ENCODE measurements at regions not wholly inside any gene's neighbourhood (a gene's known extent, or its start where the extent isn't known, plus 50 kb on each side); places are given as distances from the start of the nearest gene placed in this dataset.
"Not testable (repeated sequence)": the region's sequence is repeated elsewhere in the genome, so short reads cannot be mapped to it uniquely, and the experiment has no call there.

DNA sequence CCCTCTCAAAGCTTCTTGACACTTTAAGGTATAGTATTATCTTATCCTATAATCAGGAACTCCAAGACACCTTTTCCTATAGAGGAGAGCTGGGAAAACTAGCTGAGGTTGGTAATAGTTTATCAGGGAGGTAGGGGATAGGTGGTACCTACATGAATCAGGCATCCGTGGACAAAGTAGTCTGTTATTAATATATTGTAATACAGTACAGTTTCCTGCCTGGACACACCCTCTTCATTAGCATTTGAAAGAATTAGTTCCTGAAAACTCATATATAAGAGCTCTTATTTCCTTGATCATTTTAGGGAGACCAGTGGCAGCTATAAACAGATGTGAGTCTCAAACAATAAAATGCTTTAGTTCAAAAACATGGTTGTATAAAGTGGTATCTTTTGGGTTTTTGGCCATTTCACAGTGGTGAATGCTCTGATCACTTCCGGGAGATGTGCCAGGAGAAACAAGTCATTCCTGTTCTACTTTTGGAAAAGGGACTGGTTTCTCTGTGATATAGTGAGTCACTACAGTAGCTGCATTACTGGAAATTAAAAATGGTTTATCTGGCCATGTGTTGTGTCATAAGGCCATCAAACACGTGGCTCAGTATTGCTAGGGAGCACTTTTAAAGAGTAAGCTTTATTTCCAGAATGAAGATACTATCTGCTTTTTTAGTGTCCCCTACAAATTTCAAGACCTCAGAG, 98.1 kb downstream of the KLRB1 start (continued):
- TF ChIP-seq, protein P1, sequence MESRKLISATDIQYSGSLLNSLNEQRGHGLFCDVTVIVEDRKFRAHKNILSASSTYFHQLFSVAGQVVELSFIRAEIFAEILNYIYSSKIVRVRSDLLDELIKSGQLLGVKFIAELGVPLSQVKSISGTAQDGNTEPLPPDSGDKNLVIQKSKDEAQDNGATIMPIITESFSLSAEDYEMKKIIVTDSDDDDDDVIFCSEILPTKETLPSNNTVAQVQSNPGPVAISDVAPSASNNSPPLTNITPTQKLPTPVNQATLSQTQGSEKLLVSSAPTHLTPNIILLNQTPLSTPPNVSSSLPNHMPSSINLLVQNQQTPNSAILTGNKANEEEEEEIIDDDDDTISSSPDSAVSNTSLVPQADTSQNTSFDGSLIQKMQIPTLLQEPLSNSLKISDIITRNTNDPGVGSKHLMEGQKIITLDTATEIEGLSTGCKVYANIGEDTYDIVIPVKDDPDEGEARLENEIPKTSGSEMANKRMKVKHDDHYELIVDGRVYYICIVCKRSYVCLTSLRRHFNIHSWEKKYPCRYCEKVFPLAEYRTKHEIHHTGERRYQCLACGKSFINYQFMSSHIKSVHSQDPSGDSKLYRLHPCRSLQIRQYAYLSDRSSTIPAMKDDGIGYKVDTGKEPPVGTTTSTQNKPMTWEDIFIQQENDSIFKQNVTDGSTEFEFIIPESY (IDR thresholded peaks at IDR 0.05) = no peak
- TF ChIP-seq RAD21 (IDR thresholded peaks at IDR 0.05) (no peak), YY1 (IDR thresholded peaks at IDR 0.05) (no peak), FOXA1 (IDR thresholded peaks at IDR 0.05) (no peak)

DNA sequence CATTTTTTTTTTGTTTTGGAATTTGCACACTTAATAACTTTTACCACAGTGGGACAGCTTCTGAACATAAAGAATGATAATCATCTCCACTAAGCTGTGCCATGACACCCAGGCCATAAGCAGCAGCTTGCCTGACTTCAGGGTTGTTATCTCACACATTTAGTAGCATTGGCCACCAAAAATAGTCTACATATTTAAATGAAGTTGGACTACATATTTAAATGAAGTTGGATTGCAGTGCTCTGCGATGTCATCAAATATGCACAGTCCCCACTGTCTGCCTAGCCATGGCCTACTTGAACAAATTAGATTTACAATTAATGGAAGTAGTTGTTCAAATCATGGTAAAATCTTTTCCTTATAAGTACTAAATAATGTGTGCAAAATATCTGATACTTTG, 101.0 kb downstream of the KLRB1 start:
- Histone ChIP-seq H3K4me1 (ENCODE audit: control insufficient read depth in 4 of 4, insufficient read depth in 4 of 4, low read length in 3 of 4) (no peaks in the 10 kb centered on the region), H3K9me3 (ENCODE audit: control insufficient read depth in 4 of 4, low read length in 3 of 4) (no peaks in the 10 kb centered on the region), H3K9ac (ENCODE audit: low read depth in 1 of 2, low read length in 2 of 2) (no peak overlapping the region), H3K4me3 (ENCODE audit: low read depth in 1 of 3, low read length in 3 of 3) (no peak overlapping the region), H3K27ac (ENCODE audit: low read depth in 1 of 2, low read length in 2 of 2) (no peak overlapping the region), H3K27me3 (ENCODE audit: control insufficient read depth in 4 of 4, insufficient read depth in 4 of 4, low read length in 3 of 4) (no peaks in the 10 kb centered on the region), H3K36me3 (ENCODE audit: control insufficient read depth in 4 of 4, insufficient read depth in 3 of 4, low read depth in 1 of 4, low read length in 3 of 4) (no peaks in the 10 kb centered on the region)
- TF ChIP-seq JUND (IDR thresholded peaks at IDR 0.05) (no peak), HNF4G (IDR thresholded peaks at IDR 0.05) (no peak), FOXA1 (IDR thresholded peaks at IDR 0.05) (no peak), TAF1 (conservative IDR thresholded peaks at IDR 0.05) (no peak), HNF4A (conservative IDR thresholded peaks at IDR 0.05) (no peak), EGR1 (IDR thresholded peaks at IDR 0.05; ENCODE audit: low read depth in 2 of 2) (no peak), YY1 (IDR thresholded peaks at IDR 0.05) (no peak), FOXA2 (IDR thresholded peaks at IDR 0.05) (no peak), RAD21 (IDR thresholded peaks at IDR 0.05) (no peak), SP1 (IDR thresholded peaks at IDR 0.05) (no peak), RXRA (IDR thresholded peaks at IDR 0.05) (no peak), NR2F2 (IDR thresholded peaks at IDR 0.05) (no peak), GABPA (IDR thresholded peaks at IDR 0.05 in 1 of 2, conservative IDR thresholded peaks at IDR 0.05 in 1 of 2) (no peak)
- TF ChIP-seq, protein P2, sequence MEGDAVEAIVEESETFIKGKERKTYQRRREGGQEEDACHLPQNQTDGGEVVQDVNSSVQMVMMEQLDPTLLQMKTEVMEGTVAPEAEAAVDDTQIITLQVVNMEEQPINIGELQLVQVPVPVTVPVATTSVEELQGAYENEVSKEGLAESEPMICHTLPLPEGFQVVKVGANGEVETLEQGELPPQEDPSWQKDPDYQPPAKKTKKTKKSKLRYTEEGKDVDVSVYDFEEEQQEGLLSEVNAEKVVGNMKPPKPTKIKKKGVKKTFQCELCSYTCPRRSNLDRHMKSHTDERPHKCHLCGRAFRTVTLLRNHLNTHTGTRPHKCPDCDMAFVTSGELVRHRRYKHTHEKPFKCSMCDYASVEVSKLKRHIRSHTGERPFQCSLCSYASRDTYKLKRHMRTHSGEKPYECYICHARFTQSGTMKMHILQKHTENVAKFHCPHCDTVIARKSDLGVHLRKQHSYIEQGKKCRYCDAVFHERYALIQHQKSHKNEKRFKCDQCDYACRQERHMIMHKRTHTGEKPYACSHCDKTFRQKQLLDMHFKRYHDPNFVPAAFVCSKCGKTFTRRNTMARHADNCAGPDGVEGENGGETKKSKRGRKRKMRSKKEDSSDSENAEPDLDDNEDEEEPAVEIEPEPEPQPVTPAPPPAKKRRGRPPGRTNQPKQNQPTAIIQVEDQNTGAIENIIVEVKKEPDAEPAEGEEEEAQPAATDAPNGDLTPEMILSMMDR (IDR thresholded peaks at IDR 0.05; ENCODE audit: low read depth, low read length, missing input control) = no peak
- TF ChIP-seq, protein P1 (IDR thresholded peaks at IDR 0.05) = no peak
- TF ChIP-seq, protein P3, sequence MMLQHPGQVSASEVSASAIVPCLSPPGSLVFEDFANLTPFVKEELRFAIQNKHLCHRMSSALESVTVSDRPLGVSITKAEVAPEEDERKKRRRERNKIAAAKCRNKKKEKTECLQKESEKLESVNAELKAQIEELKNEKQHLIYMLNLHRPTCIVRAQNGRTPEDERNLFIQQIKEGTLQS (IDR thresholded peaks at IDR 0.05) = no peak
- WGBS = 98% methylated on average over 1 of the region's 1 CpG
- DNase-seq (ENCODE audit: low spot score) = no peak

DNA sequence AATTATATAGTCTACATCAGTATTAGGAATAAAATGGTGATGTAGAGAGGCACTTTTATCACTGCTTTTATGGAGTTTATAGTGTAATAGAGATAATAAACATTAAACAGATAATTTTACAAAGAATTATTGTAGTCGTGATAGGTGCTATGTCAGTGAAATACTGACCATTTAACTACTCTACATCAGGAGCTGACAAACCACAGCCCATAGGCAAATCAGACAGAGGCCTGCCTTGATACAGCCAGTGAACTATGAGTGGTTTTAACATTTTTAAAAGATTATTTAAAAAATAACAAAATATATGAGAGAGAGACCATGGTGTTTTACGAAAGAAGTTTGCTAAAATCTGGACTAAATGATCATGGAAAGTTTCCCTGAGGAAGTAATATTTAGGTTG, 104.3 kb downstream of the KLRB1 start:
- not testable (repeated sequence) for H3K4me1 ChIP-seq (ENCODE audit: control insufficient read depth in 4 of 4, insufficient read depth in 4 of 4, low read length in 3 of 4); H3K9me3 ChIP-seq (ENCODE audit: control insufficient read depth in 4 of 4, low read length in 3 of 4); DNase-seq (ENCODE audit: low spot score); H3K4me3 ChIP-seq (ENCODE audit: low read depth in 1 of 3, low read length in 3 of 3); H3K27me3 ChIP-seq (ENCODE audit: control insufficient read depth in 4 of 4, insufficient read depth in 4 of 4, low read length in 3 of 4); H3K36me3 ChIP-seq (ENCODE audit: control insufficient read depth in 4 of 4, insufficient read depth in 3 of 4, low read depth in 1 of 4, low read length in 3 of 4); H3K9ac ChIP-seq (ENCODE audit: low read depth in 1 of 2, low read length in 2 of 2); H3K27ac ChIP-seq (ENCODE audit: low read depth in 1 of 2, low read length in 2 of 2)
- WGBS = 91% methylated on average over 2 of the region's 2 CpGs

DNA sequence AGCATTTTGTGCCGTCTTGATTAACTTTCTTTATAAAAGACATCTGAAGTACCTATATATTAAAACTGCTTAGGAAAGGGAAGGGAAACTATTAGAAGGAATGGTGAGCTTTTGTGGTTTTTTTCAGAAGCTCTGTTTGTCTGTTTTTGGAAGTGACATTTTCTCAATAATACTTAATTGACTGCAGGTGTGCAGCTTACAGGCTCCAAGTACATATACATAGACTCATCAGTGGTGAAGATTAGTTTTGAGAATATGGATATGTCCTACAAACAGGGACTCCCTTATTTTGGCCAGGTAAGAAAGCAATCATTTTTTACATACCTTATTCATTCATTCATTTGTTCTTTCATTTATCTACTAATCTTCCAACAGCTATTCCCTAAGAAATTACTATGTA, 104.9 kb downstream of the KLRB1 start:
- 94% methylated on average over 1 of the region's 1 CpG for WGBS
- H3K36me3 ChIP-seq (ENCODE audit: control insufficient read depth in 4 of 4, insufficient read depth in 3 of 4, low read depth in 1 of 4, low read length in 3 of 4); H3K9ac ChIP-seq (ENCODE audit: low read depth in 1 of 2, low read length in 2 of 2); H3K27me3 ChIP-seq (ENCODE audit: control insufficient read depth in 4 of 4, insufficient read depth in 4 of 4, low read length in 3 of 4); DNase-seq (ENCODE audit: low spot score); H3K4me3 ChIP-seq (ENCODE audit: low read depth in 1 of 3, low read length in 3 of 3); H3K9me3 ChIP-seq (ENCODE audit: control insufficient read depth in 4 of 4, low read length in 3 of 4); H3K4me1 ChIP-seq (ENCODE audit: control insufficient read depth in 4 of 4, insufficient read depth in 4 of 4, low read length in 3 of 4); H3K27ac ChIP-seq (ENCODE audit: low read depth in 1 of 2, low read length in 2 of 2): not testable (repeated sequence)

DNA sequence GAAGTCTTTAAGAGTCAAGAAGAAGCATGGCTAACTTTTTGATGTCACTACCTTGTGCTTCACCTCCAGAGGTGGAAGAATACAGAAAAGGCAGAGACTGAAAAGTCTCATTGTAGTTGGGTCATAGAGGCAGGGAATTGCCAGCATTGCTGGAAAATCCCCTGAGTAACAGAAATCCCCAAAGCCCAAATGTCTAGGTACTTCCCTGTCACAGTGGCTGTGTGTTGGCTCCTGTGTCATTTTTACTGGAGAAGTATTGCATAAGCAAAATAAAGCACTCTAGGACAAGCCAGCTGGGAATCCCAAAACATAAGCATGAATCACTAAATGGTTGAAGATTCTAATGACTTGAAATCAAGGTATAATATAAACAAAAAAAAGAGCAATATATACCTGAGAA, 114.4 kb downstream of the KLRB1 start:
- not testable (repeated sequence) for H3K4me1 ChIP-seq (ENCODE audit: control insufficient read depth in 4 of 4, insufficient read depth in 4 of 4, low read length in 3 of 4); H3K9ac ChIP-seq (ENCODE audit: low read depth in 1 of 2, low read length in 2 of 2); H3K4me3 ChIP-seq (ENCODE audit: low read depth in 1 of 3, low read length in 3 of 3); H3K9me3 ChIP-seq (ENCODE audit: control insufficient read depth in 4 of 4, low read length in 3 of 4); DNase-seq (ENCODE audit: low spot score); H3K27ac ChIP-seq (ENCODE audit: low read depth in 1 of 2, low read length in 2 of 2); H3K27me3 ChIP-seq (ENCODE audit: control insufficient read depth in 4 of 4, insufficient read depth in 4 of 4, low read length in 3 of 4); H3K36me3 ChIP-seq (ENCODE audit: control insufficient read depth in 4 of 4, insufficient read depth in 3 of 4, low read depth in 1 of 4, low read length in 3 of 4)
